Osteoblast (primary cell): ENCODE measurements at regions not wholly inside any gene's neighbourhood (a gene's known extent, or its start where the extent isn't known, plus 50 kb on each side); places are given as distances from the start of the nearest gene placed in this dataset.

Source experiments
- DNase-seq: peaks from one replicate; pipeline ENCODE4 v3.0.0; 2011; ENCODE audit warnings: low spot score, mixed read lengths; ENCODE audit not compliant: insufficient read length; ENCODE audit errors: missing footprints
- H2AFZ ChIP-seq: 2 replicates; pipeline ENCODE4 v1.6.0; 2011; ENCODE audit warnings: mild to moderate bottlenecking, low read length
- H3K27ac ChIP-seq: 2 replicates; pipeline ENCODE4 v1.5.1; 2011; ENCODE audit warnings: mild to moderate bottlenecking, low read depth, low read length, moderate library complexity
- H3K27me3 ChIP-seq: 2 replicates; pipeline ENCODE4 v1.6.0; 2012; ENCODE audit warnings: mild to moderate bottlenecking, control low read depth, inconsistent platforms, low read length, moderate library complexity; ENCODE audit not compliant: insufficient read depth
- H3K36me3 ChIP-seq: 2 replicates; pipeline ENCODE4 v1.5.1; 2011; ENCODE audit warnings: mild to moderate bottlenecking, low read length, control low read depth, moderate library complexity; ENCODE audit not compliant: insufficient read depth
- H3K4me1 ChIP-seq: 2 replicates; pipeline ENCODE4 v1.5.1; 2011; ENCODE audit warnings: mild to moderate bottlenecking, low read length, control low read depth, moderate library complexity; ENCODE audit not compliant: insufficient read depth
- H3K4me2 ChIP-seq: 2 replicates; pipeline ENCODE4 v1.6.0; 2011; ENCODE audit warnings: mild to moderate bottlenecking, low read length; ENCODE audit not compliant: insufficient read depth
- H3K4me3 ChIP-seq: fragments of 200-600 bp; sonication (generic); 3 replicates; pipeline ENCODE4 v1.5.1; 2012; ENCODE audit warnings: mild to moderate bottlenecking, low read length, inconsistent platforms; ENCODE audit not compliant: insufficient read depth
- H3K79me2 ChIP-seq: 2 replicates; pipeline ENCODE4 v1.6.0; 2012; ENCODE audit warnings: mild to moderate bottlenecking, low read length, control low read depth, inconsistent platforms; ENCODE audit not compliant: insufficient read depth
- H3K9me3 ChIP-seq: 2 replicates; pipeline ENCODE4 v1.5.1; 2011; ENCODE audit warnings: low read depth, low read length, control low read depth
- H4K20me1 ChIP-seq: 2 replicates; pipeline ENCODE4 v1.6.0; 2012; ENCODE audit warnings: mild to moderate bottlenecking, low read length, control low read depth; ENCODE audit not compliant: insufficient read depth
- TF ChIP-seq, protein P1 (sequence below): IDR thresholded peaks from 2 replicates; pipeline ENCODE4 v1.5.1; 2011; ENCODE audit warnings: mild to moderate bottlenecking, low read depth, low read length, moderate library complexity; ENCODE audit errors: extremely low read depth

- H3K79me2 ChIP-seq = no peaks in the 10 kb centered on the region
- H3K27me3 ChIP-seq = no peaks in the 10 kb centered on the region
- H3K4me1 ChIP-seq = peaks cover 4% of the 10 kb centered on the region
- H3K4me2 ChIP-seq = no peak overlapping the region
- H3K4me3 ChIP-seq = no peak overlapping the region
- H3K27ac ChIP-seq = no peak overlapping the region
- no peak for DNase-seq
- no peaks in the 10 kb centered on the region for H3K9me3 ChIP-seq
- TF ChIP-seq, protein P1, sequence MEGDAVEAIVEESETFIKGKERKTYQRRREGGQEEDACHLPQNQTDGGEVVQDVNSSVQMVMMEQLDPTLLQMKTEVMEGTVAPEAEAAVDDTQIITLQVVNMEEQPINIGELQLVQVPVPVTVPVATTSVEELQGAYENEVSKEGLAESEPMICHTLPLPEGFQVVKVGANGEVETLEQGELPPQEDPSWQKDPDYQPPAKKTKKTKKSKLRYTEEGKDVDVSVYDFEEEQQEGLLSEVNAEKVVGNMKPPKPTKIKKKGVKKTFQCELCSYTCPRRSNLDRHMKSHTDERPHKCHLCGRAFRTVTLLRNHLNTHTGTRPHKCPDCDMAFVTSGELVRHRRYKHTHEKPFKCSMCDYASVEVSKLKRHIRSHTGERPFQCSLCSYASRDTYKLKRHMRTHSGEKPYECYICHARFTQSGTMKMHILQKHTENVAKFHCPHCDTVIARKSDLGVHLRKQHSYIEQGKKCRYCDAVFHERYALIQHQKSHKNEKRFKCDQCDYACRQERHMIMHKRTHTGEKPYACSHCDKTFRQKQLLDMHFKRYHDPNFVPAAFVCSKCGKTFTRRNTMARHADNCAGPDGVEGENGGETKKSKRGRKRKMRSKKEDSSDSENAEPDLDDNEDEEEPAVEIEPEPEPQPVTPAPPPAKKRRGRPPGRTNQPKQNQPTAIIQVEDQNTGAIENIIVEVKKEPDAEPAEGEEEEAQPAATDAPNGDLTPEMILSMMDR = no peak
- no peak overlapping the region for H2AFZ ChIP-seq
- no peaks in the 10 kb centered on the region for H3K36me3 ChIP-seq
- no peaks in the 10 kb centered on the region for H4K20me1 ChIP-seq
These were observed 820.2 kb downstream of the TRIML1 start for GRCh38 chr4:188959424-188959823.

DNA sequence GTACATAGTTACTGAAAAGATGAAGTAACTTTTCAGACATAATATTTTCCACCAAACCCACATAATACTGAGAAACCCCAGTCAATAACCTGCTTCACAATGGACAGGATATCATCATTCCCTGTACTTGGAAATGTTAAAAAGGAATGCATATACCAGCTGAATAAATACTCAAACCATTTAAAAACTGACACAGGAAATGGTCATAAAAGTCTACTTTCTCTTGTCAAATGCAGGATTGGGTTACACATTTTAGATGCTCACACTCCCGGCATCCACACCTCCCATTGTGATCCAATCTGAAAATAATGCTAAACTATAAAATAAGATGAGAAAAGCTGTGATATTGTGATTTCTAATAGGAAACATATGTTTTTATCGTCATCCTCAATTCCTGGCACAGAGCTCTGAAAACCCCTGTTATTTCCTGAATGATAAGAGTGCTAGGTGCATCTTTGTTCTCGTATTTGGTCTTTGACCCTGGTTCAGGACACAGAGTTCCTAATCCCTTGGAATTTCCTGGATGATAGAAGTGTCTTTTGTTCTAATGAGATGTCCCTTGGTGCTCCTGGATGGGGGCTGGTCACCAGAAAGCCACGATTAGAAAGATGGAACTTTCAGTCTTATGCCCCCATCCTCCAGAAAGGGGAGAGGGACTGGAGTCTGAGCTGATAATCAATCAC is 821.3 kb downstream of the TRIML1 start:
- H3K27ac ChIP-seq = no peak overlapping the region
- H3K4me2 ChIP-seq = no peak overlapping the region
- no peaks in the 10 kb centered on the region for H3K36me3 ChIP-seq
- H4K20me1 ChIP-seq = no peaks in the 10 kb centered on the region
- H3K9me3 ChIP-seq = no peaks in the 10 kb centered on the region
- H3K79me2 ChIP-seq = no peaks in the 10 kb centered on the region
- TF ChIP-seq, protein P1 = no peak
- peak; percentile 66 for DNase-seq
- H3K4me1 ChIP-seq = peaks cover 4% of the 10 kb centered on the region
- H2AFZ ChIP-seq = peak overlapping the region; percentile 43
- H3K4me3 ChIP-seq = no peak overlapping the region
- H3K27me3 ChIP-seq = no peaks in the 10 kb centered on the region

- Histone ChIP-seq H3K27me3 (no peaks in the 10 kb centered on the region), H2AFZ (no peak overlapping the region), H3K9me3 (no peaks in the 10 kb centered on the region), H3K79me2 (no peaks in the 10 kb centered on the region), H3K27ac (no peak overlapping the region), H3K36me3 (no peaks in the 10 kb centered on the region), H4K20me1 (no peaks in the 10 kb centered on the region), H3K4me3 (no peak overlapping the region), H3K4me1 (peaks cover 3% of the 10 kb centered on the region), H3K4me2 (no peak overlapping the region)
- TF ChIP-seq, protein P1 = peak; percentile 62
- no peak for DNase-seq
These were observed 831.9 kb downstream of the TRIML1 start for GRCh38 chr4:188971125-188971524.

- Histone ChIP-seq H3K4me2 (no peak overlapping the region), H3K4me3 (no peak overlapping the region), H3K36me3 (no peaks in the 10 kb centered on the region), H3K9me3 (no peaks in the 10 kb centered on the region), H4K20me1 (no peaks in the 10 kb centered on the region), H3K27ac (no peak overlapping the region), H2AFZ (no peak overlapping the region), H3K4me1 (peaks cover 9% of the 10 kb centered on the region), H3K79me2 (no peaks in the 10 kb centered on the region), H3K27me3 (no peaks in the 10 kb centered on the region)
- DNase-seq = peak; percentile 4
- TF ChIP-seq, protein P1 = no peak
These were observed 836.0 kb downstream of the TRIML1 start for GRCh38 chr4:188975271-188975670.
